ENCODE measurements at regions not wholly inside any gene's neighbourhood (a gene's known extent, or its start where the extent isn't known, plus 50 kb on each side); places are given as distances from the start of the nearest gene placed in this dataset.

- Histone ChIP-seq H3K4me3 (no peak overlapping the region), H3K36me3 (no peaks in the 10 kb centered on the region), H3K4me1 (no peaks in the 10 kb centered on the region), H3K9me3 (peaks cover 0 to 29% (median 3%) of the 10 kb centered on the region in 3 donors), H3K27me3 (no peaks in the 10 kb centered on the region), H3K27ac (no peak overlapping the region)
- intact Hi-C loops (cut with DNase I) = no loop called here
- 25 to 37% methylated on average over 2 of the region's 2 CpGs for WGBS, 2 donors
- DNase-seq = no peak
- no peak for TF ChIP-seq POLR2A (IDR thresholded peaks at IDR 0.05)
- no peak for TF ChIP-seq CTCF (IDR thresholded peaks at IDR 0.05)
Observed at GRCh38 chr12:82213761-82214160, 144.4 kb downstream of the CCDC59 start.

GRCh38 chr12:82210882-82211281 is 147.3 kb downstream of the CCDC59 start:
- intact Hi-C loops (cut with DNase I) = no loop called here
- no peaks in the 10 kb centered on the region for H3K4me1 ChIP-seq
- H3K4me3 ChIP-seq = no peak overlapping the region
- DNase-seq = no peak
- 94 to 100% methylated on average over 1 of the region's 1 CpG for WGBS, 2 donors
- H3K36me3 ChIP-seq = no peaks in the 10 kb centered on the region
- TF ChIP-seq CTCF (IDR thresholded peaks at IDR 0.05) = no peak
- TF ChIP-seq POLR2A (IDR thresholded peaks at IDR 0.05) = no peak
- H3K27ac ChIP-seq = no peak overlapping the region
- H3K27me3 ChIP-seq = no peaks in the 10 kb centered on the region
- peaks cover 0 to 39% (median 3%) of the 10 kb centered on the region in 3 donors for H3K9me3 ChIP-seq

- H3K27me3 ChIP-seq = no peaks in the 10 kb centered on the region
- H3K4me3 ChIP-seq = no peak overlapping the region
- WGBS, 2 donors = 84% methylated on average over 7 to 8 of the region's 9 CpGs
- H3K9me3 ChIP-seq = peaks cover 0 to 39% (median 3%) of the 10 kb centered on the region in 3 donors
- no peak for TF ChIP-seq POLR2A (IDR thresholded peaks at IDR 0.05)
- TF ChIP-seq CTCF (IDR thresholded peaks at IDR 0.05) = no peak
- no peak overlapping the region for H3K27ac ChIP-seq
- no peaks in the 10 kb centered on the region for H3K36me3 ChIP-seq
- DNase-seq = no peak
- H3K4me1 ChIP-seq = no peaks in the 10 kb centered on the region
- intact Hi-C loops (cut with DNase I) = no loop called here
Observed at GRCh38 chr12:82209533-82209932, 148.7 kb downstream of the CCDC59 start.

GRCh38 chr12:82207556-82207955 is 150.6 kb downstream of the CCDC59 start:
- H3K4me3 ChIP-seq = no peak overlapping the region
- H3K9me3 ChIP-seq = peaks cover 0 to 39% (median 3%) of the 10 kb centered on the region in 3 donors
- no peak overlapping the region for H3K27ac ChIP-seq
- intact Hi-C loops (cut with DNase I) = no loop called here
- H3K27me3 ChIP-seq = no peaks in the 10 kb centered on the region
- H3K36me3 ChIP-seq = no peaks in the 10 kb centered on the region
- H3K4me1 ChIP-seq = no peaks in the 10 kb centered on the region
- no peak for DNase-seq
- TF ChIP-seq POLR2A (IDR thresholded peaks at IDR 0.05) (no peak), CTCF (IDR thresholded peaks at IDR 0.05) (no peak)

- H3K4me3 ChIP-seq = no peak overlapping the region
- WGBS, 2 donors = 64 to 71% methylated on average over 4 of the region's 4 CpGs
- intact Hi-C loops (cut with DNase I) = no loop called here
- TF ChIP-seq POLR2A (IDR thresholded peaks at IDR 0.05) (no peak), CTCF (IDR thresholded peaks at IDR 0.05) (no peak)
- no peaks in the 10 kb centered on the region for H3K27me3 ChIP-seq
- H3K4me1 ChIP-seq = no peaks in the 10 kb centered on the region
- DNase-seq = no peak
- peaks cover 0 to 10% (median 0%) of the 10 kb centered on the region in 3 donors for H3K9me3 ChIP-seq
- H3K36me3 ChIP-seq = no peaks in the 10 kb centered on the region
- H3K27ac ChIP-seq = no peak overlapping the region
Observed at GRCh38 chr12:82203086-82203485, 155.1 kb downstream of the CCDC59 start.

All from esophagus squamous epithelium (tissue), 5 donors.